ENCODE measurements at regions not wholly inside any gene's neighbourhood (a gene's known extent, or its start where the extent isn't known, plus 50 kb on each side); places are given as distances from the start of the nearest gene placed in this dataset.

DNA sequence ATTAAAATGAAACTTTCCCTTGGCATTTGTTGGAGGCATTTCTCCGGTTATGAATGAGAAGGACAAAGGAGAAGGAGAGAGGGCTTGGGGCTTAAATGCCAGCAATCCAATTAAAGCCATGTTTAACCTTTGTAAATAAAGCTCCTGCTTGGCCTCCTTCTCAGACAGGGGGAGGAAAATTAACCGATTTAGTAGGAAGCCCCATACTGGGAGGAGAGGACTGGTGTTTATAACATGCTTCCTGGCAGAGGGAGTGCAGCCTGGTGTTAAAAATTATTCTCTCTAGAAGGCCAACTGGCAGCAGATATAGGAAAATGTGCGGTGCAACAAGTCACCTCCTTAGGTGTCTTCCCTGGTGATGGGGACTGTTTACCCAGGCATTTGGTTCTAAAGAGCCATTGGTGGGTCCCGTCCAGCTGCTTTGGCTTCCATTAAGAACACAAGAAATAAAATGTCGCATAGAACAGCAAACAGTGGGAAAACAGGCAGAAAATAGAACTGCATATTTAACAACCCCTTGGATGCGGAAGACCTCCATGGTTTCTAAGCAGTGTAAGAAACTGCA, 846.5 kb downstream of the TYW1 start:
- TF ChIP-seq ZNF274 (IDR thresholded peaks at IDR 0.05; ENCODE audit: low read depth, low read length), result no peak
- no peak overlapping the region for H3K4me3 ChIP-seq (ENCODE audit: low read length)

DNA sequence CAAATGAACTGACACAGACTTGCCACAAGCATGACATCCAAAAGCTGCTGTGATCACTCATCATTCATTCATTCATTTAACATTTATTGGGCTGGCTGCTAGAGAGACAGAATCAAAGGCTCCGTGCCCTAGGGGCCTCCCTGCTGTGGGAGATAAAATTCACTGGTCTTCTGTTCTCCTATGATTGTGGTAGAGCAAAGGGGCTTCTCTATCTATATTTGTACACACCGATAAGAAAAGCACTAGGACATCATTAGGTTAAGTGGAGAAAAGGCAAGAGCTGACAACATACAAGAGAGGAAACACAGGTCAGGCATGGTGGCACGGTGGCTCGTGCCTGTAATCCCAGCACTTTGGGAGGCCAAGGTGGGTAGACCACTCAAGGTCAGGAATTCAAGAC, 847.0 kb downstream of the TYW1 start:
- no peak for TF ChIP-seq ZNF274 (IDR thresholded peaks at IDR 0.05; ENCODE audit: low read depth, low read length)
- H3K4me3 ChIP-seq (ENCODE audit: low read length), result no peak overlapping the region

DNA sequence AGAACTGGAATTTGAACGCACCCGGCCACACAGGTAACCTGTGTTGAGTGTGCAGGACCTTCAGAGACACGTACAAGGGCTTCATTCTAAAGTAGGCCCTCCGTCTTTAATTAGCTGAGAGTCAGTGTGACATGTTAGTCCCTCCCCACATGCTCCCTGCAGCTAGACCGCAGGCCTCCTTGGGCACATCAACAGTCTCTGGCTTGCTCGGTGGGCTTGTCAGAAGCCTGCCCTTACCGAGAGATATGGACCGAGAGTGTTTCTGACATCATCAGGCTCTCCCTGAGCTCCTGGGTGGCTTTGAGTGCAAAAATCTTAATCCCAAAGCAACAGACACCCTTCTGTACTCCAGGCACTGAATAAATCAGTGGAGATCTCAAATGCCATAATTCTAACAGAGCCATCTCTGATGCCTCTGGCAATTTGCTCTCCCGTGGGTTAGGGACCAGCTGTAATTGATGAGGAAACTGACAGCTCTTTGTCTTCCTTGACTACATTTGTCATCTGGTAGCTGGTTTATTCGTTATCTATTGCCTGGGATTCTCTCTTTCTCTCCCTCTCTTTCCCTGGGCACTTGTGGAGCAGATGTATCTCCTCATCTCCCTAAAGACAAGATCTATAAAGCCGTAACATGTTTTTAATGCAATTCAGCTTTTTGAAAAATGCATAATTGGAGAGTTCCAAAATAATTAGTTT, 850.6 kb downstream of the TYW1 start:
- TF ChIP-seq ZNF274 (IDR thresholded peaks at IDR 0.05; ENCODE audit: low read depth, low read length), result no peak
- H3K4me3 ChIP-seq (ENCODE audit: low read length), result no peak overlapping the region

DNA sequence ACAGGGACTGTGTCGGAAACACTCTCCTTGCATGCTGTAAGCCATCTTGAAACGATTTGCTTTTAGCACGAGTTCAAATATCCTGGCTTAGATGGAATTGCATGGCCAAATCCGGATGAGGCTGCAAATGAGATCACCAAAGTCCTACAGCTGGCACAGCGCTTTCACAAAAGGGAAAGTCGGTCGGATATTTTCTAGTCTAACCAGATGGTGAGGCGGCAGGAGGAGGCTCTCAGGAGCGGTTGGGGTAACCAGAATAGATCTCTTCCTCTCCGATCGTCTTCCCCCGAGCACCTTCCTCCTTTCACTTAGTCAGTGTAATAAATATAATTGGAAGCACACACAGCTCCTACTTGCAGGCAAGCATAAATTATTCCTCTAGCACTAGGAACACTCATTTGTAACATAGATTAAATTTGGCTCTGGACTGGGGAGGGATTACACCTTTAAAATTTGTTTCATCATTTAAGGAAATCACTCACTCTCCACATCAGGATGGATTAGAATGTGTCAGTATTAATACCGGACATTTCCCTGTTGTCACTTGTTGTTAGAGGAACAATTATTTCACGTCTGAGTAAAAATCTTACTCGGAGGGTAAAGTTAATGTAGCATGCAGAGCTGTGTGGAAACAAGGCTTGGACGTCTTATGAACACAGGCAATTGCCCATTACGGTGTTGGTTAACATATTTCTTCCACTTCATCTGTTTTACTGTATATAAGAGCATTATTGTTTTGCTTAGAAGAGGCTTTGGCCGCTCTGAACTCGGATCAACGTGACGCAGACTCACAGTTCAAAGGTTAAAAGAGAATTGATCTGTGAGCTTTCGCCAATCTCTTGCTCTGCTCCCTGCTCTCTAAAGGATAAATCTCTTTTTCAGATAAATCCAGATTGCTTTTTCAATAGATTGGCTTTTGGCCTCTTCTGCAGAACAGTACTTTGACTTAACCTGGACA, 857.9 kb downstream of the TYW1 start:
- TF ChIP-seq ZNF274 (IDR thresholded peaks at IDR 0.05; ENCODE audit: low read depth, low read length), result no peak
- no peak overlapping the region for H3K4me3 ChIP-seq (ENCODE audit: low read length)

DNA sequence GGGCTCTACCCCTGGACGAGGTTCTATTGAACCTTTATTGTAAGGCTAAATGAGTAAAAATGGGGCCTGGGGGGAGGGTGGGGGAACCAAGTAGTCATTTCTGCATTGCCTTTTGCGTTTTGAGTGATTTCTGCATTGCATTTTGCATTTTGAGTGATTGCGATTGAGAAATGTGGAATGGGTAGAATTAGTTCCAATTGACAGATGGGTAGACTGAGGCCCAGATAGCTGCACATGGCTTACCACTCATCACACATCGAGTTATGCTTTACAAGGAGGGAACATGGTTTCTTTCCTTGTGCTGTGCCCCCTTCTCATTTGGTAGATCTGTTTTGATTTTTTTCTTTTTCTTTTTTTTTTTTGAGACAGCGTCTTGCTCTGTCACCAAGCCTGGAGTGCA, 858.7 kb downstream of the TYW1 start:
- no peak for TF ChIP-seq ZNF274 (IDR thresholded peaks at IDR 0.05; ENCODE audit: low read depth, low read length)

DNA sequence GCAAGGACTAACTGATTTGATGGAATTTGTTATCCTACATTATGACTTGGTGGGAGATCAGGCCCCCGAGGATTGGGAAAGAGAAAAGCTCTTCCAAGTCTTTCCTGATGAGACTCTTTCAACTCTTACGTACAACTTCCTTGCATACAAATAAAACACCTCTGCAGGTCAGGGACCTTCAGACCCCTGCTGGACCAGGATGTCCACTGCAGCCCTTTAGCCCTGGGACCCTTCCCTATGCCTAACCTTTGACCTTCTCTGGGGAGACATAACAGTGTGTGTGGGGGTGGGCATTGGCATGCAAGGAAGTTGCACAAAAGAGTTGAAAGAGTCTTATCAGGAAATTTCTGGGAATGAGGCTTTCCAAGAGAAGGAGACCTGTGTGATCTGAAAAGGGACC, 859.4 kb downstream of the TYW1 start:
- no peak overlapping the region for H3K4me3 ChIP-seq (ENCODE audit: low read length)
- no peak for TF ChIP-seq ZNF274 (IDR thresholded peaks at IDR 0.05; ENCODE audit: low read depth, low read length)

More for the DNA sequence above, 858.7 kb downstream of the TYW1 start:
- H3K4me3 ChIP-seq (ENCODE audit: low read length), result no peak overlapping the region

DNA sequence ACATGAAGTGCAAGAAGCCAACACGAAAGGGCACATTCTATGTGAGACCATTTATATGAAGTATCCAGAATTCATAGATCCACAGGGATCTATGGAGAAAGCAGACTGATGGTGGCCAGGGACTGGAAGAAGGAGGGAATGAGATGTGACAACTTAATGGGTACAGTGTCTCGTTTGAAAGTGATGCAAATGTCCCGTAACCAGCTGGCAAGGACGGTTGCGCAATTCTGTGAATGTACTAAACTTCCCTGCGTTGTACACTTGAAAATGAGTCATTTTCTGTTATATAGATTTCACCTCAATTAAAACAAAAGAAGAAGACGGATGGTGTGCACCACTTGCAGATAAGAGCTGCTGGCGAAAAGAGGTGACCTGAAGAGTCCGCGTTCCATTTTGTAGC, 861.1 kb downstream of the TYW1 start:
- no peak for TF ChIP-seq ZNF274 (IDR thresholded peaks at IDR 0.05; ENCODE audit: low read depth, low read length)
- no peak overlapping the region for H3K4me3 ChIP-seq (ENCODE audit: low read length)

DNA sequence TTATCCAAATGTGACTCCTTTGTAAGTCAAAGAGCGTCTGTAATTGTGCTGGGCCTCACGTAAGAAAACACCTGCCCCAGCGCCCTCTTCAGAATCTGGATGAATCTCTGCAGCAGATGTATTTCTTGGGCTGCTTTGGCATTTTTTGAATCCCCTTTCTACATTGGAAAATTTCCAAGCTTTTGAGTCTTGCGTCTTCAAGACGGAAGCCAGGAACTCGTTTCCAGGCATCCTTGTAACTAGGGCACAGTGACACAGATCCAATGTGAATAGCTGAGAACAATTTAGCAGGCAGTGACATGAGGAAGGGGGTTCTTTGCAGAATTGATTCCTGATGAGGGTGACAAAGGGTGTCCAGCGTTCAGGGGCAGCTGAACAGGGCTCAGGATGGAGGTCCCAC, 862.3 kb downstream of the TYW1 start:
- no peak for TF ChIP-seq ZNF274 (IDR thresholded peaks at IDR 0.05; ENCODE audit: low read depth, low read length)
- H3K4me3 ChIP-seq (ENCODE audit: low read length), result no peak overlapping the region

DNA sequence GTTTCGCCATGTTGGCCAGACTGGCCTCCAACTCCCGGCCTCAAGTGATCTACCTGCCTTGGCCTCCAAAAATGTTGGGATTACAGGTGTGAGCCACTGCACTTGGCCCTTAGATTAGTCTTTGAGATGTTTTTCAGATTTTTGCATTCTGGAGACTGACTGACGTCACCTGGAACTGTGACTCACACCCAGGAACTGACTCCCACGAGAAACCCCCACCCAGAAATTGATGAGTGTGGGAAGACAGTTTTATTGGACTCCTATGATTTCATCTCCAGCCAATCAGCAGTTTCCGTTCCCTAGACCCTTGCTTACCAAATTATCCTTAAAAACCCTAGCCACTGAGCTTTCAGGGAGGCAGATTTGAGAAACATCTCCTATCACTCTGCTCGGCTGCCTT, 867.3 kb downstream of the TYW1 start:
- TF ChIP-seq ZNF274 (IDR thresholded peaks at IDR 0.05; ENCODE audit: low read depth, low read length), result no peak
- no peak overlapping the region for H3K4me3 ChIP-seq (ENCODE audit: low read length)

DNA sequence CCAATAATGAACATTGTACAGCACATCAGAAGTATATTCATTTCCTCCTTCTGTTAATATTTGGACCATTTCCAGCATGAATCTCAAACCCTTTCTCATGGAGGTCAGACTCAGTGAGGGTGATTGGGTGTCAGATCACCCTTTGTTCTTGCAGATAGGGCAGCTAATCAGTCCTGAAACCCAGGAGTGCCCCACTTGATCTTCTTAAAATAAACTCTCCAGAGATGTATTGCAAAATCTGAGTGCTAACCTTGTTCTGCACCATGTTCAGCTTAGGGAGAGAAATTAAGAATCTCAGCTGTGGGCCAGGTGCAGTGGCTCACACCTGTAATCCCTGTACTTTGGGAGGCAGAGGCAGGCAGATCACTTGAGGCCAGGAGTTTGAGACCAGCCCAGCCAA, 869.4 kb downstream of the TYW1 start:
- TF ChIP-seq ZNF274 (IDR thresholded peaks at IDR 0.05; ENCODE audit: low read depth, low read length), result no peak
- no peak overlapping the region for H3K4me3 ChIP-seq (ENCODE audit: low read length)

DNA sequence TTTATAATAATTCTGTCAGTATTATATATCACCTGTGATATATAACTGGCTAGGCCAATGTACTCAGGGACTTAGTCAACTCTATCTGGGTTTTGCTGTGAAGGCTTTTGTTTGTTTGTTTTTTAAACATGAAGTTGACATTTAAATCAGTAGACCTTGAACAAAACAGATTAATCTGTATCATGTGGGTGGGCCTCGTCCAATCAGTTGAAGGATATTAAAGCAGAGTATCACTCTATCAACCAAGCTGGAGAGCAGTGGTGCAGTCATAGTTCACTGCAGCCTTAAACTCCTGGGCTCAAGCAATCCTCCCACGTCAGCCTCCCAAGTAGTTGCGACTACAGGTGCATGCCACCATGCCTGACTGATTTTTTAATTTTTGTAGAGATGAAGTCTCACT, 870.2 kb downstream of the TYW1 start:
- no peak overlapping the region for H3K4me3 ChIP-seq (ENCODE audit: low read length)
- TF ChIP-seq ZNF274 (IDR thresholded peaks at IDR 0.05; ENCODE audit: low read depth, low read length), result no peak

DNA sequence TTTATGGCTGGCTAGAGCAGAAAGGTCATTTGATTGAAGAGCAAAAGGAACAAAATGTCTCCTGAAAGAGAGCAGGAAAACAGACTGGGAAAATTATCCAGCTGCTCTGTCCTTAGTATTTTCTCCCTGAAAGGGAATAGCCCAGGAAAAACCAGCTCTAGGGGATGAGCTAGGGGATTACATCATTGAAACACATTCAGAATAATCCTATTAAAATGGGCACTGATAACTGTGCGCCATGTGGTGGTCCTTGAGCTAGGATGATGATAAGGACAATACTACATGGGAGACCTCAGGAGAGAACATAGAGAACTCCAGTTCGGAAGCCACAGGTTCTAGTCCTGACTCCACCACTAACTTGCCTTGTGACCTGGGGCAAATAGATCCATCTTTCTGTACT, 873.8 kb downstream of the TYW1 start:
- TF ChIP-seq ZNF274 (IDR thresholded peaks at IDR 0.05; ENCODE audit: low read depth, low read length), result no peak
- no peak overlapping the region for H3K4me3 ChIP-seq (ENCODE audit: low read length)

DNA sequence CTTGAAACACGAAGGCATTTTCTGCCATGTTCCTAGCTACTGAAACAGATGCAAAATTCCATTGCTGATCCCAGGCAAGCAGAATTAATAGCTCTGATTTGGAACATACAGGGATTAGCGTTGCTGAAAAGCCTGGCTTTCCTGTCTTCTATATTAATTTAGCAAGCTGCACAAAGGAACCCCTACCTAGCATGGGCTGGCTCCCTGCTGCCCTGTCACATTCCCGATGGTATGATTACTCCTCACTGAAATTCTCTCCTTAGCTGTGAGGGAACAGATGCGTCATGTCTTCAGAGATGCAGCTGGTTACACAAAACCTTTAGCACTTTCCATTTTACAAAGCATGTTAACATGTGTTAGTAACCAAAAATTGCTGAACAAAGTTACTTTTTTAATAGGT, 878.9 kb downstream of the TYW1 start:
- H3K4me3 ChIP-seq (ENCODE audit: low read length), result no peak overlapping the region
- no peak for TF ChIP-seq ZNF274 (IDR thresholded peaks at IDR 0.05; ENCODE audit: low read depth, low read length)

DNA sequence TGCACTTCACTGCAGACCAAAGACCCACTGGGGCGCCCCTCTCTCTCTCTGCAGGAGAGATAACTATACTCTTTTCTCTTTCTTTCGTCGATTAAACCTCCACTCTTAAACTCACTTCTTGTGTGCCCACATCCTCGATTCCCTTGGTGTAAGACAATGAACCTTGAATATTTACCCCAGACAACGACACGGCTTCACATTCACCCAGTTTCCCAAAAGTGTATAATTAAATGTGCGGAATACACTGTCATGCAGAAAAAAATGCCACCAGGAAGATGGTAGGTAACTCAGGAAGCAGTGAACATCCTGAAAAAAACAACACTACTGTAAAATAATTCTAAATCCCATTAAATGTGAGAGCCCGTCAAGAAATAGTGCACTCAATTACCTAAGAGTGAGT, 882.2 kb downstream of the TYW1 start:
- no peak overlapping the region for H3K4me3 ChIP-seq (ENCODE audit: low read length)
- no peak for TF ChIP-seq ZNF274 (IDR thresholded peaks at IDR 0.05; ENCODE audit: low read depth, low read length)

DNA sequence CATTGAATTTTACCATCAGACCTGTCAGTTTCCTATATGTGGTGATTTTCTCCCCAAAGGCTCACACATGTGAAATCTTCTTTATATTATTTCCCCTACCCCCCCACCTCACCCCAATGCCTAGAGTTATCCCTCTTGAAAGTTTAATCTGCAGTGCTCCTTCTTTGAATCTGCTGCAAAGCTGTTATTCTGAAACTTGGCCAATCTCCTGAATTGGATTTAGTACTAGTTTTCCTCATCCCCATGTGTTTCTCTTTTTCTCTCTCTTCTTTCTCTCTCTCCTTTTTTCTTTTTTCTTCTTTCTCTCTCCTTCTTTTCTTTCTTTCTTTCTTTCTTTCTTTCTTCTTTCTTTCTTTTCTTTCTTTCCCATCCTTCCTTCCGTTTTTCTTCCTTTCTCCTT, 886.2 kb downstream of the TYW1 start:
- TF ChIP-seq ZNF274 (IDR thresholded peaks at IDR 0.05; ENCODE audit: low read depth, low read length), result no peak
- no peak overlapping the region for H3K4me3 ChIP-seq (ENCODE audit: low read length)

Data from GM08714 (cell line).